ENCODE measurements at regions not wholly inside any gene's neighbourhood (a gene's known extent, or its start where the extent isn't known, plus 50 kb on each side); places are given as distances from the start of the nearest gene placed in this dataset.

- Histone ChIP-seq H3K27me3 (no peaks in the 10 kb centered on the region), H3K27ac (no peak overlapping the region), H3K36me3 (replicated peaks in 1 of 2; ENCODE audit: insufficient read depth in 1 of 2, low read depth in 2 of 2) (no peaks in the 10 kb centered on the region), H3K4me1 (no peaks in the 10 kb centered on the region), H3K4me3 (no peak overlapping the region), H3K9me3 (no peaks in the 10 kb centered on the region)
- peak in 1 of 4 donors; percentile 5 for DNase-seq
- 55 to 62% methylated on average over 6 of the region's 6 CpGs for WGBS, 2 donors
- TF ChIP-seq POLR2A (IDR thresholded peaks at IDR 0.05) (no peak), CTCF (IDR thresholded peaks at IDR 0.05) (no peak)
- intact Hi-C loops (cut with DNase I): loop anchor here (5.0 to 10.0 kb wide), 4 partner anchors 117 to 305 kb away; no protein-coding TSS in a partner anchor
- ATAC-seq: no peak
Measured at GRCh38 chr15:57861815-57862586, 155.5 kb downstream of the POLR2M start.

GRCh38 chr15:57862761-57863160 lies 156.2 kb downstream of the POLR2M start:
- intact Hi-C loops (cut with DNase I): loop anchor here (5.0 to 10.0 kb wide), 4 partner anchors 118 to 305 kb away; no protein-coding TSS in a partner anchor
- no peaks in the 10 kb centered on the region for H3K36me3 ChIP-seq (replicated peaks in 1 of 2; ENCODE audit: insufficient read depth in 1 of 2, low read depth in 2 of 2)
- ATAC-seq (no peak), DNase-seq (no peak)
- no peak overlapping the region for H3K4me3 ChIP-seq
- H3K9me3 ChIP-seq: no peaks in the 10 kb centered on the region
- WGBS, 2 donors: 77 to 80% methylated on average over 6 of the region's 6 CpGs
- H3K27me3 ChIP-seq: no peaks in the 10 kb centered on the region
- H3K4me1 ChIP-seq: no peaks in the 10 kb centered on the region
- no peak overlapping the region for H3K27ac ChIP-seq
- TF ChIP-seq POLR2A (IDR thresholded peaks at IDR 0.05) (no peak), CTCF (IDR thresholded peaks at IDR 0.05) (no peak)

- Histone ChIP-seq H3K4me3 (no peak overlapping the region), H3K27me3 (no peaks in the 10 kb centered on the region), H3K36me3 (replicated peaks in 1 of 2; ENCODE audit: insufficient read depth in 1 of 2, low read depth in 2 of 2) (no peaks in the 10 kb centered on the region), H3K9me3 (no peaks in the 10 kb centered on the region), H3K4me1 (no peaks in the 10 kb centered on the region), H3K27ac (no peak overlapping the region)
- DNase-seq (no peak), ATAC-seq (no peak)
- 57 to 58% methylated on average over 3 of the region's 3 CpGs for WGBS, 2 donors
- intact Hi-C loops (cut with DNase I): loop anchor here (10.0 kb wide), 3 partner anchors 120 to 210 kb away; no protein-coding TSS in a partner anchor
- TF ChIP-seq POLR2A (IDR thresholded peaks at IDR 0.05) (no peak), CTCF (IDR thresholded peaks at IDR 0.05) (peak in 6 of 7 experiments; percentile 20 to 37 (median 30))
Measured at GRCh38 chr15:57865294-57865693, 158.8 kb downstream of the POLR2M start.

- intact Hi-C loops (cut with DNase I): loop anchor here (10.0 kb wide), 3 partner anchors 121 to 209 kb away; no protein-coding TSS in a partner anchor
- no peak for TF ChIP-seq POLR2A (IDR thresholded peaks at IDR 0.05)
- TF ChIP-seq CTCF (IDR thresholded peaks at IDR 0.05): peak; percentile 47 to 79 (median 70)
- Histone ChIP-seq H3K36me3 (replicated peaks in 1 of 2; ENCODE audit: insufficient read depth in 1 of 2, low read depth in 2 of 2) (no peaks in the 10 kb centered on the region), H3K4me3 (no peak overlapping the region), H3K27ac (no peak overlapping the region), H3K4me1 (no peaks in the 10 kb centered on the region), H3K9me3 (no peaks in the 10 kb centered on the region), H3K27me3 (no peaks in the 10 kb centered on the region)
- WGBS, 2 donors: 25 to 31% methylated on average over 7 of the region's 7 CpGs
- ATAC-seq: peak; percentile 55
- DNase-seq: peak; percentile 67 to 82 (median 70)
Measured at GRCh38 chr15:57866149-57866736, 159.7 kb downstream of the POLR2M start.
